Esophagus muscularis mucosa (tissue), 4 donors: ENCODE measurements at regions not wholly inside any gene's neighbourhood (a gene's known extent, or its start where the extent isn't known, plus 50 kb on each side); places are given as distances from the start of the nearest gene placed in this dataset.

Experiments used
- DNase-seq: peaks from one replicate; pipeline ENCODE4 v3.0.0-alpha.2; 2017; ENCODE audit errors: extremely low spot score
- H3K27ac ChIP-seq, 4 donors: fragments of 200-600 bp; sonication (generic); replicated peaks in 1 of 4; 1 replicate in 3 of 4; 2 replicates in 1 of 4; pipeline ENCODE4 v1.5.1; 2016 to 2019; ENCODE audit warnings: mild to moderate bottlenecking in 1 of 4
- H3K27me3 ChIP-seq, 4 donors: fragments of 200-600 bp; sonication (generic); one replicate each; pipeline versions ENCODE4 v1.5.1 to v1.6.0; 2016 to 2019
- H3K36me3 ChIP-seq, 4 donors: fragments of 200-600 bp; sonication (generic); one replicate each; pipeline ENCODE4 v1.5.1; 2016 to 2019
- H3K4me1 ChIP-seq, 4 donors: fragments of 200-600 bp; sonication (generic); one replicate each; pipeline ENCODE4 v1.5.1; 2016 to 2019
- H3K4me3 ChIP-seq, 4 donors: fragments of 200-600 bp; sonication (generic); 1 replicate in 2 of 4; 2 replicates in 2 of 4; pipeline ENCODE4 v1.5.1; 2016 to 2019; ENCODE audit warnings: mild to moderate bottlenecking in 4 of 4, moderate library complexity in 1 of 4
- H3K9me3 ChIP-seq, 4 donors: fragments of 200-600 bp; sonication (generic); 1 replicate in 3 of 4; 2 replicates in 1 of 4; pipeline ENCODE4 v1.5.1; 2016 to 2019
- CTCF ChIP-seq, 3 experiments: fragments of 200-600 bp in 2 of 3; fragments of 450-650 bp in 1 of 3; sonication (generic) in 2 of 3; IDR thresholded peaks; one replicate each; pipeline ENCODE4 v1.5.1; 2017 to 2019; ENCODE audit warnings: antibody characterized with exemption in 3 of 3, mild to moderate bottlenecking in 2 of 3, moderate library complexity in 1 of 3
- EP300 ChIP-seq: sonication (generic); formaldehyde crosslinking; IDR thresholded peaks from one replicate; pipeline ENCODE4 v1.6.1; 2017; ENCODE audit warnings: antibody characterized with exemption
- POLR2A ChIP-seq: fragments of 450-650 bp; IDR thresholded peaks from one replicate; pipeline ENCODE4 v1.6.1; 2017; ENCODE audit warnings: antibody characterized with exemption, moderate library complexity, mild to moderate bottlenecking, low read depth
- POLR2AphosphoS5 ChIP-seq, 2 donors: sonication (generic); formaldehyde crosslinking; IDR thresholded peaks; one replicate each; pipeline ENCODE4 v1.6.1; 2017; ENCODE audit warnings: antibody characterized with exemption in 2 of 2
- WGBS: methylation state at CpG from one replicate; pipeline ENCODE4 v1.1.5; 2018; 5-methylcytosine and 5-hydroxymethylcytosine counted together
- intact Hi-C: fragments of 100-400 bp; cut with DNase I; formaldehyde crosslinking; loops from one replicate; pipeline ENCODE4 v1.15.1; 2023

- no peaks in the 10 kb centered on the region for H3K36me3 ChIP-seq
- no peaks in the 10 kb centered on the region for H3K4me1 ChIP-seq
- no peak for DNase-seq
- no peak overlapping the region for H3K27ac ChIP-seq
- 43% methylated on average over 3 of the region's 3 CpGs for WGBS
- H3K27me3 ChIP-seq, result no peaks in the 10 kb centered on the region
- intact Hi-C loops, result no loop called here
- H3K9me3 ChIP-seq, result no peaks in the 10 kb centered on the region
- TF ChIP-seq POLR2A (no peak), CTCF (IDR thresholded peaks at IDR 0.05) (no peak), EP300 (no peak), POLR2AphosphoS5 (IDR thresholded peaks at IDR 0.05) (no peak)
- no peak overlapping the region for H3K4me3 ChIP-seq
Measured at GRCh38 chr2:57204364-57204763, 842.2 kb upstream of the VRK2 start.

- WGBS, result 84% methylated on average over 2 of the region's 2 CpGs
- DNase-seq, result no peak
- Histone ChIP-seq H3K27ac (no peak overlapping the region), H3K36me3 (no peaks in the 10 kb centered on the region), H3K9me3 (no peaks in the 10 kb centered on the region), H3K27me3 (no peaks in the 10 kb centered on the region), H3K4me3 (no peak overlapping the region), H3K4me1 (no peaks in the 10 kb centered on the region)
- TF ChIP-seq POLR2A (no peak), CTCF (IDR thresholded peaks at IDR 0.05) (no peak), POLR2AphosphoS5 (IDR thresholded peaks at IDR 0.05) (no peak), EP300 (no peak)
- intact Hi-C loops, result no loop called here
Measured at GRCh38 chr2:57205241-57205640, 841.4 kb upstream of the VRK2 start.

GRCh38 chr2:57207191-57207590 lies 839.4 kb upstream of the VRK2 start:
- intact Hi-C loops, result no loop called here
- Histone ChIP-seq H3K27ac (no peak overlapping the region), H3K9me3 (no peaks in the 10 kb centered on the region), H3K4me3 (no peak overlapping the region), H3K36me3 (no peaks in the 10 kb centered on the region), H3K4me1 (no peaks in the 10 kb centered on the region), H3K27me3 (no peaks in the 10 kb centered on the region)
- TF ChIP-seq POLR2AphosphoS5 (IDR thresholded peaks at IDR 0.05) (no peak), EP300 (no peak), CTCF (IDR thresholded peaks at IDR 0.05) (no peak), POLR2A (no peak)
- 83% methylated on average over 1 of the region's 1 CpG for WGBS
- DNase-seq, result no peak

- Histone ChIP-seq H3K36me3 (no peaks in the 10 kb centered on the region), H3K4me3 (no peak overlapping the region), H3K27ac (no peak overlapping the region), H3K4me1 (no peaks in the 10 kb centered on the region), H3K9me3 (no peaks in the 10 kb centered on the region), H3K27me3 (no peaks in the 10 kb centered on the region)
- TF ChIP-seq POLR2A (no peak), CTCF (IDR thresholded peaks at IDR 0.05) (no peak), POLR2AphosphoS5 (IDR thresholded peaks at IDR 0.05) (no peak), EP300 (no peak)
- DNase-seq, result no peak
- intact Hi-C loops, result no loop called here
- 78% methylated on average over 4 of the region's 4 CpGs for WGBS
Measured at GRCh38 chr2:57209799-57210198, 836.8 kb upstream of the VRK2 start.

GRCh38 chr2:57210855-57211254 lies 835.8 kb upstream of the VRK2 start:
- intact Hi-C loops, result no loop called here
- WGBS, result 88% methylated on average over 4 of the region's 4 CpGs

More at GRCh38 chr2:57210855-57211254, 835.8 kb upstream of the VRK2 start:
- no peak for DNase-seq
- Histone ChIP-seq H3K4me3 (no peak overlapping the region), H3K36me3 (no peaks in the 10 kb centered on the region), H3K27ac (no peak overlapping the region), H3K27me3 (no peaks in the 10 kb centered on the region), H3K4me1 (no peaks in the 10 kb centered on the region), H3K9me3 (no peaks in the 10 kb centered on the region)
- TF ChIP-seq CTCF (IDR thresholded peaks at IDR 0.05) (no peak), POLR2A (no peak), EP300 (no peak), POLR2AphosphoS5 (IDR thresholded peaks at IDR 0.05) (no peak)
